T follicular helper cell (primary cell): ENCODE measurements at regions not wholly inside any gene's neighbourhood (a gene's known extent, or its start where the extent isn't known, plus 50 kb on each side); places are given as distances from the start of the nearest gene placed in this dataset.

Source experiments
- DNase-seq: peaks from one replicate; pipeline ENCODE4 v3.0.0-alpha.2; 2020; ENCODE audit warnings: low read depth

DNA sequence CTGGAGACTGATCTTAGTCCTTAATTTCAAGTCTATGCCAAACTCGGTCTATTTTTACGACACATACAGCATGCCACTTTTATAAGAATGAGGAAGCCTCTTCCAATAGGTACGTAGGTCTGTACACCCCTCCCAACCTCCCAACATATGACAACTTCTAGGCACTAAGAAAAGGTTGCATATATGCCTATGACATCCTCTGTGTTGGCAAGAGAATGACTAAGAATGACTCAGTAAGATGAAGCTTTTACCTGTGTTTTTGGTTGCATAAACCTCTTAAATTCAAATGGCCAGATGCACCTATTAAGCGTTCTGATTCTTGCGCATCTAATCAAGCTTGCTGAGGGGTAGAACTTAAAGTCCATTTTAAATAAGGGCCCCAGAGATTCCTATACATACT, 586.4 kb upstream of the ZEB2 start:
- no peak for DNase-seq

GRCh38 chr2:145102706-145103105, 582.8 kb upstream of the ZEB2 start:
- DNase-seq = no peak

DNA sequence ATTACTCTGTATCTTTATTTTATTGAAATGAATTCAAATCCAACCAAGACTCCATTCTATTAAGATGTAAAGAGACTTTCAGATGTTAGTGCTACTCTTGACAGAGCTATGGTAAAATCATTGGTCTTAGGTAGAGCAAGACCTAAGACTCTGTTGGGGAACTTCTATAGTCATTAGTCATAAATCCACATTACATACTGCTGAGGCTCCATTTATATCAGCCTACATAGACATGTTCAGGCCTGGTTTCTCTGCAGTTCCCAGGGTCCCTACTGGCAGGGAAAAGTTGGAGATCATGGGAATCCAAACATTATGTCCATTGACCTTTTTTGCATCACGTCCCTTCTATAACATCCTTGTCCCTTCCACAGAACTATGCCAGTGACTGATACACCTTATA, 580.4 kb upstream of the ZEB2 start:
- DNase-seq = no peak

- no peak for DNase-seq
Measured at GRCh38 chr2:145096582-145096981, 576.7 kb upstream of the ZEB2 start.

- DNase-seq = no peak
Measured at GRCh38 chr2:145095641-145096435, 575.9 kb upstream of the ZEB2 start.

DNA sequence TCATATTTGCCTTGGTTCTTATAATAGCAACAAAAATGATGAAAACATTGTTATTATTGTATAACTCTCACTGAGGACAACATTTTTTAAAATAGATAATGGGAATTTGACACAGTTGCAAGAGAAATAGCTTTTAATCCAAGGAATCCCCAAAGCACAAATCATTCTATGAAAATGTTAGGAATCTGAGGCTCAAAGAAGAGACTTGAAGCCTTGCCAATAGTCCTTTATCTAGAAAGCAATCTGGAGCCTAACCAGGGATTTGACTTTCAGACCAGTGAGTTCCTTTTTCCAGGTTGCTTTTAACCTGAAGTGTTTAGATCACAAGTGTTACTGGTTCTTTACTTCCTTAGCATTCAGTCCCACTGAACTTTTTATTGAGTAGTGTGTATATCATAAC, 574.5 kb upstream of the ZEB2 start:
- DNase-seq = no peak

- DNase-seq = no peak
Measured at GRCh38 chr2:145091967-145092366, 572.0 kb upstream of the ZEB2 start.

DNA sequence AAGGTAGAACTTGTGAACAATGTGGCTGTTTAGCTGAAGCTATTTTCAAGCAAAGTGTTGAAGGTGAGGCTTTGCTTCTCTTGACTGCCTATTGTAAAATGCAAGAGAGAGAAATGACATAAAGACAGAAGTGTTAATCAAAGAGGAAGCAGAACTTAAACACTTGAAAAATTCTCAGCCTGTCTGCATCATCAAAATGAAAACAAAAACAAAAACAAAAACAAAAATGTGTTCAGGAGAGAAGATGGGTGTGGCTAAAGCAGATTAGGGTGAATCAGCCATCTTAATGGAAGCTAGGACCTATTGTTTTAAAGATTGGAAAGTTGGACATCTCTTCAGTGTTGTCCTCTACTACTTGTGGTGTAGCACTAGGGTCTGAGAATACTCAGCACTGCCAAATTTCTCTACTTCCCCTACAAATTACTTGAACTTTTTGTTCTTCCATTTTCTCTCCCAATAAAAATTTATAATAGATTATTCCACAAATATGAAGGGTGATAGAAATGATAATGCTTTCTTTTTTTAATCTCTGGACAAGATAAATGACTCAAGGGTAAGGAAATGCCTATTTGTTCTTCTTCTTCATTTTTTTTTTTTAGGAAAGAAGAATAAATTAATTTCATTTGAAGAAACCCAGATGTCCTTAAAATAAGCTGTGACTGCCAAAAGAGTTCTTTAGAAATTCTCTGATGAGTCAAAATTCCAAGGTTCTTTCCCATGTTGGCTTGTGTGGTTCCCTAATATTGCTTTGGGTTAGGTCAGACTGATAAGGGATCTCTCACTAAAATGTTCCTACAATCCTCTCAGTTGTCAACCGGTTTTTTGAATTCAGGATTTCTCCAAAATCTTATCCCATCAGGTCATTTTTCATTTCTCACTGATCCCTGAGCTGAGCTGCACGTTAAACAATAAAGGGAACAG, 571.2 kb upstream of the ZEB2 start:
- no peak for DNase-seq

- DNase-seq = no peak
Measured at GRCh38 chr2:145088756-145089155, 568.8 kb upstream of the ZEB2 start.

DNA sequence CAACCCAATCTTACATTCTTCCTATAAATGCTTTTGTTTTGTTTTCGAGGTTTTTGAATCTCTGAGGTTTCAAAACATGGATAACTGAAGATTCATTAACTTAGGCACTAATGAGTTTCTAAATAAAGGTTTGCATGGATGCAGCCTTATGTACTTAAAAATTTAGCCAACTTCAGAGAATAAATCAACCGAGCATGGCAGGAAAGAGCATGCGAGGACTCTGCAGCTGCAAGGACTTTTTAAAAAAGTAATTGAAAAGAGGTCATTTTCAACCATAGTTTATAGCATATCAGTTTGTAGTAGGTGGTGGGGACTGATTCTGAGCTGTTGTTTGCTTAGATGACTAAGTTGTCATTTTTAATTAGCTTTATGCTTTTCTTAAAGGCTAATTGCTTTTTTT, 567.0 kb upstream of the ZEB2 start:
- DNase-seq = no peak

DNA sequence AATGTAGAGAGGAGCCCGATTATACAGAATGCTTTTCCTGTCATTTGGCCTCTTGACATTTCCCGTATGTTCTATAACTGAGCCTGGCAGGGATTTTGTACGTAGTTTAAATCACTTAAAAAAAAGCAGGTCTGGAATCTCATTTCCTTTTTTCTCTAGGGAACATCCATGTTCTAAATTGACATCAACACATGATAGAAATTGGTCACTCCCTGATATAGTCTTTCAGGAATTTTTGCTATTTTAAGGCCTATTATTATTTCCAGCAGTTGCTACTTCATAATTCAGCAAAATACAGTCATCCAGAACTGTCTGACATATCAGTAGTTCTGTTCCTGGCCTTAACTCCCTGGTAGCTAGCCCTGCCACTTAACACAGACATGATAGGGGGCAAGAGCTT, 565.7 kb upstream of the ZEB2 start:
- DNase-seq = no peak

- no peak for DNase-seq
Measured at GRCh38 chr2:145080426-145080825, 560.5 kb upstream of the ZEB2 start.

- no peak for DNase-seq
Measured at GRCh38 chr2:145079641-145080040, 559.7 kb upstream of the ZEB2 start.

DNA sequence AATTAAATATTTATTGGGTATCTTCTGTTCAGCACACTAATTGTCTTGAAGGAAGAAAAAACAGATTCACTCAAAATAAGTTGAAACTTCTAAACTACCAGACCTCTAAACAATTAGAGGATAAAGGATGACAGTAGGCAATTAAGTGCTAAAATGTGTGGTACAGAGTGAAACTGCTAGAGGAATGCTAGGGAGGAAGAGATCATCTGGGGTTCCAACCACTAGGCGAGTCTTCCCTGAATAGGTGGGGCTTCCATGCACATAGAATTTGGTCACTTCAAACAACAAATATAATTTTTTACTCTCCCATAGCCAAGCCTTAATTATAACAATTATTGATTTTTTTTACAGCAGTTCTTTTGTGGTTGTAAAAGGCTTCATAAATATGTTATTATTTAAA, 559.0 kb upstream of the ZEB2 start:
- DNase-seq = no peak

- no peak for DNase-seq
Measured at GRCh38 chr2:145076085-145076484, 556.2 kb upstream of the ZEB2 start.

GRCh38 chr2:145075454-145076062, 555.6 kb upstream of the ZEB2 start:
- no peak for DNase-seq

- no peak for DNase-seq
Measured at GRCh38 chr2:145070703-145071102, 550.8 kb upstream of the ZEB2 start.

DNA sequence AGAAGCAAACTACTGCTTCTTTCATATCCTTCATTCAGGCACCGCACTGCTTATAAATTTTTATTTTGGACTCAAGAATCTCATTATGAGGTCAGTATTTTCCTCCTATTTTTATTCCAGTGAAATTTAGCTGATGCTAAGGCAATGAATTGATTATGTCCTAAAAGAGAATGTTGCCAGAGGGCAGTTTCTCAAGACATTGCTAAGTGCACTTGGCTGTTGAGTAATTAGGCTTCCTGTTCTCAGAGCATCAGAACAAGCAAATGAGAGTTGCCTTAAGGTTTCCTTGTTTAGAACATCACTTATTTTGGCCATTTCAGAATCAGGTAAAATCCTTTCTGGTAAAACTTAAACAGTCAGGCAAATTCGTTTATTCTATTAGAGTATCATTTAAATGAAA, 548.6 kb upstream of the ZEB2 start:
- DNase-seq = no peak

GRCh38 chr2:145067549-145068030, 547.7 kb upstream of the ZEB2 start:
- DNase-seq = no peak

GRCh38 chr2:145066856-145067548, 547.1 kb upstream of the ZEB2 start:
- DNase-seq = no peak

DNA sequence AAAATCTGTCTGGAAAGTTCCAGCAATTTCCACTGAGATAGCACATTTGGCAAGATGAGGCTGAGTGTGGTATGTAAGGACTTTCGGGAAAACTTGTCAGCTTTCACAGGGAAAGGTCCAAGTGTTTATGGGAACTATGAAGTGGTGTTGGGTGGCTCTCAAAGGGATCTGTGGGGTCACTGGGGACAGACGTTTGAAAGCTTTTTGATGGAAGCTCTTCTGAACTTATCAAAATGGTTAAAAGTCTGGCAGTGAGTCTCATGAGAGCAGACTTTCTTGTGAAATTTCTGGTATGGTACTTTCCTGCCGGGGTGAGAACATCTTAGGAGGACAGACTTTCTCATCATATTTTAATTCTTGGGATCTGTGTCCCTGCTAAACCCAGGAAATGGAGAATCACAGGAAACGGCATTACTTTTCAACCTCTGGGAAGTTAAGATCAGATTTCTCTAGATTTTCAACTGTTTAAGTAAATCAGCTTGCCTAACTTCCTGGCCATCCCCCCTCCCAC, 546.3 kb upstream of the ZEB2 start:
- DNase-seq = no peak

DNA sequence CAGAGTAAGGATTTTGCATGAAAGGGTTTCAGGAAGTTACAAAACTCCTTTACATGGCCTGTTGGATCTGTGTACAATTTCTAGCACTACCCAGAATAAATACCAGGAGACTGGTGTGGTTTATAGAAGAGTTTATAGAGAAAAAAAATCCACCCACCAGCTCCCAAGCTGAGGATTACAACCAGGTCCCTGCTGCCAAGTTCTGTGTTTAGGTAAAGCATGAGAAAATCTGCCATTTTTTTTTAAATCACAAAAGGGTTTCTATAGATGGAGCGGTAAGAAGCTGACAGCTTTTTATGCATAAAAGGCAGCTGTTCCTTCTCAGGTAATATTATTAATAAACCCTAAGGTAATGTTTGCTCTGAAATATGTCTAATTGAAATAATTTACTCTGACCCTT, 545.4 kb upstream of the ZEB2 start:
- no peak for DNase-seq
